ENCODE measurements at regions not wholly inside any gene's neighbourhood (a gene's known extent, or its start where the extent isn't known, plus 50 kb on each side); places are given as distances from the start of the nearest gene placed in this dataset.

- DNase-seq = no peak
Observed at GRCh38 chr5:96058084-96058483, 96.4 kb upstream of the ELL2 start.

- no peak for DNase-seq
Observed at GRCh38 chr5:96054311-96055030, 92.8 kb upstream of the ELL2 start.

GRCh38 chr5:96053063-96053735 lies 91.5 kb upstream of the ELL2 start:
- no peak for DNase-seq

DNA sequence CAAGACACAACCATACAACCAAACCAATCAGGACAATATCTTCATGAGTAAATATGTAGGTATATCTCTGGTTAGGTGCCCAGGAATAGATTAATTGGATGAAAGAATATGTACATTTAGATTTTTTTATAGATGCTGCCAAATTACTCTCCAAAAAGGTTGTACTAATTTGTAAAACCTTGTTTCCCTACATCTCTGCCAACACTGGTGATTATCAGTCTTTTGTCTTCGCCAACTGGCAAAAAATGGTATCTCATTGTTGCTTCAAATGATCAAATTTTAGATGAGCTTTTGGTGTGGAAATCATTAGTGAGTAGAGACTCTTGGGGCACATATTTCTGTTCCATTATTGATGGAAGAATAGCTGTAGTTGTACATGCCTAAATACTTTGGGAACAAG lies 90.7 kb upstream of the ELL2 start:
- DNase-seq = no peak

DNA sequence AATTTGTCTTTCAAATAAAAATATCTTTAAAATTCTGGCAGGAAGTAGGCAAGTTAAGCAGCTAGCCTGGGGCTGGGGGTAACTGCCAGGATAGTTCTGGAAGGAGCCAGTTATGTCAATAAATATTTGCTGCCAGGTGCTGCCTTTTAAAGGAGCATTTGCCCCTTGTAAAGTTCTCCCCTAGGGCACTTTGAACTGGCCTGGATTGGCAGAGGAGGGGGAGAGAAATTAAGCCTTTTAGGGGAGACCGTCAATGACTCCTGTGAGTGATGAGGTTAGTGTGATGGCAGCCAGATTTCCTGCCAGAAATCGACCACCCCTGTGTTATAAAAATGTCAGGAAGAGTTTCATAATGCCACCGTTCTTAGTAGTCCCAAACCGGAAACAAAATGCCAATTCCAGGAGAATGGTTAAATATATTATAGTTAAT lies 89.8 kb upstream of the ELL2 start:
- DNase-seq = no peak

GRCh38 chr5:96050273-96050880 lies 88.7 kb upstream of the ELL2 start:
- peak; percentile 25 for DNase-seq

GRCh38 chr5:96049398-96050272 lies 88.0 kb upstream of the ELL2 start:
- DNase-seq = peak; percentile 98

- no peak for DNase-seq
Observed at GRCh38 chr5:96048763-96049162, 87.1 kb upstream of the ELL2 start.

- DNase-seq = no peak
Observed at GRCh38 chr5:96045888-96046287, 84.2 kb upstream of the ELL2 start.

DNA sequence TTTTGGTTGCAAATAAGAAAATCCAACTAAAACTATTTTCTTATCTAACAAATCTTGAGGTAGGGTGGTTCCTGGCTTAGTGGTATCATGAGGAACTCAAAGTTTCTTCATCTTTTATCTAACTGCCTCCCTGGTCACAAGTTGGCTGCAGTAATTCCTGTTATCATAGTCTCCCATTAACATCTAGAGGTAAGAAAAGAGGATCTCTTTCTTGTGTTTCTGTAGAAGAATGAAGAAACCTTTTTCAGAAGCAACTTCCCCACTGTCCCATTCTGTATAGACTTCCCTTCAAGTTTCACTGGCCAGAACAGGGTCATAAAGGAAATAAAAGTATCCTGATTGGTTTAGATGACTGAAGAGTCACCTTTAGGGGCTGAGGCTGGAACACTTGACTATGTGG lies 81.8 kb upstream of the ELL2 start:
- DNase-seq = no peak

GRCh38 chr5:96037128-96037527 lies 75.5 kb upstream of the ELL2 start:
- peak; percentile 49 for DNase-seq

DNA sequence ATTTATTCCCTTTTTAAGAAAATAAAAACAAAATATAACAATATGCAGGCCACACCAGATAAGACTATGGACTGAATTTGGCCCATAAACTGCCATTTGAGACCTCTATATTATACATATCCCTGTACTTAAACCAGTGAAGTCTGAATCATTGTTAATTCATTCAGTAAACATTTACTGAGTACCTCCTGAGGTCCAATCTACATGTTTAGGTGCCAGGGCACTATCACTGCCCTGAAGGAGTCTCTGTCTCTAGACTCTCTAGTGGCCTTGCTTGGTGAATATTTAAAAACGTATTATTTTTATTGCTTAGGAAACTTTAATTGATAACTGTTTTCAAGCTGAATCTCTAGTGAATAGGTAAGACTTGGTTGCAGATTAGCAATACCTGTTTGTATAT lies 74.7 kb upstream of the ELL2 start:
- no peak for DNase-seq

DNA sequence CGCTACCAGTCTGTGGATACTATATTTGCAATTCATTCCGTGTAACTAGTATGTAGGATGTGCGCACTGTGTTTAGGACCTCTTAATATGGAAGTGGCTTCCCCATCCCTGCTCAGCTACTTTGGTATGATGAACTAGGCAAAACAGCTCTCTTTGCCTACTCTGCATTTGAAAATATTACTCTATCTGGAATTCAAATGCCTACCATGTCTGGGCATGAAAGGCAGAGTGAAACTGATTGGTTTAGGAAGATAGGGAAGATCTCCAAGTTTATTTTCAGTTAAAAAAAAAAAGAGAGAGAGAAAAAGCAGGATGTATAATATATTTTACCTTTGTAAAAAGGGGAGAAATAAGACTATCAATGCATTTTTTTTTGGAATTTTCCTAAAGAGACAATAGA lies 74.1 kb upstream of the ELL2 start:
- no peak for DNase-seq

GRCh38 chr5:96033116-96033515 lies 71.5 kb upstream of the ELL2 start:
- DNase-seq = no peak

DNA sequence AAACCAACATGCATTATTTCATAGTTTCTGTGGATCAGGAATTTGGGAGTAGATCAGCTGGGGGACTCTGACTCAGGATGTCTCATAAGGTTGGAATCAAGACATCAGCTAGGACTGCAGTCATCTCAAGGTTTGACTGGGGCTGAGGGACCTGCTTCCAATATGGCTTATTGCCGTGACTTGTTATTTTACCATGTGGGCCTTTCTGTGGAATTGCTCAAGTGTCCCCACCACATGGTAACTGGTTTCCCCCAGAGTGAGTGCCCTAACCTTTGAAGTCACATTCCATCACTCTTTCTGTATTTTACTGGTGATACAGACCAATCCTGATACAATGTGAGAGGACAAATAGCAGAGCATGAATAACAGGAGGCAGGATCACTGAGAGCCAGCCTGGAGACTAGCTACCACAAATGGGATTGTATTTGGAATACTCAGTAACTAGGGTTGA lies 70.2 kb upstream of the ELL2 start:
- peak; percentile 49 for DNase-seq

DNA sequence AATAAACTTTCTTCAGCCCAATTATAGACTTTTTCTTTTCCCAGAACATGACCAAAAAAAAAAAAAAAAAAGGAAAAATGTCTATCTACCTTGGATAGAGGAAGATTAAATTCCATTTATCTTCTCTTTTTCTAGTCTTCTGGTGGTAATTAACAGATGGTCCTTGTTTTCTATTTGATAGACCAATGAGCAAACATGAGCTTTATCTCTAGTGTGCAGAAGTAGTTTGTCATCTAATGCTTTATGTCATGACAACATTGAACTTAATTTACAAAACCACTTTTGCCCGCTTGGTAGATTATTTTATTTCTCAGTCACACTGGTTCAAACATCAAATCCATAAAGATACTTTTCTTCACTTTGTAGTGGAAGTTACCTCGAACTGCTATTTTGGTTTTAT lies 69.5 kb upstream of the ELL2 start:
- no peak for DNase-seq

DNA sequence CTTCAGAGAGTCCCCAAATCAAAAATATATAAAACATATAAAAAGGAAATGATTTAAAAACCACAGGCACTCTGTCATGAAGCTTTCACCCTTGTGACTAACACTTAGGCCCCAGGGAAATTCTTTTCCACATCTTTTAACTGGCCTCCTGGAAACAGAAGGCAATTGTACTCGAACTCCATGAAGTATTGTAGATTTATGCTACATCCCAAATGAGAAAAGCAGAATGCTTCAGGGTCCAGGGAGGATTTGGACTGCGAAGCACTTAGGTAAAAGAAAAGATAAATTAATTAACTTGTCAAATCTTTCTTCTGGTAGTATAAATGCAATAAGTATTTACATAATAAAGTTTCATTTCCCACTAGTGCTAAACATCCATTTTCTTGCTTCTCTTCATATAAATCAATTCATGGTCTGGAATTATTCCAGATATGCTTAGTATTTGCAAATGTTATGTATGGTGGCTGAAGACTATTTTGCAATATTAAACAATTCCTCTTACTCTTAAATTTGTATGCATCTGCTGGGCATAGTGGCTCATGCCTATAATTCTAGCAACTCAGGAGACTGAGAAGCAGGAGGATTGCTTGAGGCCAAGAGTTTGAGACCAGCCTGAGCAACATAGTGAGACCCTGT lies 64.9 kb upstream of the ELL2 start:
- peak; percentile 45 for DNase-seq

GRCh38 chr5:96024683-96025475 lies 63.2 kb upstream of the ELL2 start:
- no peak for DNase-seq

- DNase-seq = peak; percentile 65
Observed at GRCh38 chr5:96023518-96023917, 61.9 kb upstream of the ELL2 start.

DNA sequence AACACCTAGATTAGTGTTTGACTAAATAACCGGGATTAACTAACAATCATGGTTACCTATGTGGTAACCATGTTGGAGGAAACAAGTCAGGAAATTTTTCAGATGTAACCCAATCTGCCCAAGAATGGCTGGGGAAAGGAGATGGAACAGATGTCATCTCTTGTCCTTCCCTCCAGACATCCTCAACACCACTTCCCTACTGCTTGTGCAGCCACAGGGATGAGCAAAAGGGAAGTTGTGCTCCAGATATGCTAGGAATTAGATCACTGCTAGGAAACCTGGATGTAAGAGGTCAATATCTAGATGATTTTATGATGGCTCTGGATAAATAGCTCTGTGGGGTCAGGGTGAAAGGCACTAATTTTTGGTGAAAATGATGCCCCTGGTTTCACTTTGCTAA lies 61.3 kb upstream of the ELL2 start:
- no peak for DNase-seq

DNA sequence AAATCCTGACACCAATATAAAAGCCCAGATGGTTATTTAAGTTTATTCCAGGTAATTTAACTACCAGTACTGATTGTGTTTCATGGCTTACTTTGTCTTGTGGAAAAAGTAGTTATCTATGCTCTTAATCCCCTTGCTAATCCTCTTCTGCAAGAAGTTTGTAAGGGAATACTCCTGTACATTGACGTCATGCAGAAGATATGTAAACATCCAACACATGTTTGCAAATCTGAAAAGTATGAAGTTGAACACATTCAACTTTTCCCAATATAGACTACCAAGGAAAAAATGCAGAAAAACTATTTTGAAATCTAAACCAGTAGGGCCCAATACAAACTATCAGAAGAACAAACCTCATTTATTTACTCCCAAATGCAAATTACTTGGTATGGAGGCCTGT lies 56.3 kb upstream of the ELL2 start:
- DNase-seq = peak; percentile 48

GRCh38 chr5:96016216-96016615 lies 54.6 kb upstream of the ELL2 start:
- DNase-seq = peak; percentile 28

Measured in NCI-H226 (cell line).